CD4-positive, alpha-beta T cell (primary cell): ENCODE measurements at regions not wholly inside any gene's neighbourhood (a gene's known extent, or its start where the extent isn't known, plus 50 kb on each side); places are given as distances from the start of the nearest gene placed in this dataset.

Experiments used
- ATAC-seq: fragments of 200-7000 bp; cut with Tn5 transposase; one replicate; pipeline ENCODE4 v1.10.0; 2022; ENCODE audit warnings: mild to moderate bottlenecking; ENCODE audit not compliant: poor library complexity
- CTCF ChIA-PET: fragments of 350-600 bp; sonication (Branson Sonifier 250); formaldehyde crosslinking; loops from one replicate; lab custom pipeline; 2021; ENCODE audit warnings: antibody characterized with exemption, inconsistent platforms; lab: Charles Lee
- POLR2A ChIA-PET: fragments of 350-600 bp; sonication (Branson Sonifier 250); formaldehyde crosslinking; loops from one replicate; lab custom pipeline; 2021; ENCODE audit warnings: antibody characterized with exemption, inconsistent platforms; lab: Charles Lee
- DNase-seq, 14 experiments: peaks; one replicate each; pipeline ENCODE4 v3.0.0-alpha.2; 2013 to 2020; ENCODE audit warnings: mixed read lengths in 2 of 14
- H3K27ac ChIP-seq, 2 donors: one replicate each; pipeline versions ENCODE4 v1.5.1 to v1.7.0; 2013; ENCODE audit warnings: low read length in 2 of 2, low read depth in 1 of 2, mild to moderate bottlenecking in 1 of 2
- H3K27me3 ChIP-seq, 2 experiments: 1 replicate in 1 of 2; 2 replicates in 1 of 2; pipeline versions ENCODE4 v1.6.1 to v1.7.0; 2013; ENCODE audit warnings: low read length in 2 of 2, control low read depth in 1 of 2, mild to moderate bottlenecking in 1 of 2, moderate library complexity in 1 of 2; ENCODE audit not compliant: insufficient read depth in 2 of 2, control insufficient read depth in 1 of 2
- H3K36me3 ChIP-seq: one replicate; pipeline ENCODE4 v1.6.1; 2013; ENCODE audit warnings: low read length, control low read depth; ENCODE audit not compliant: insufficient read depth
- H3K4me1 ChIP-seq: one replicate; pipeline ENCODE4 v1.6.1; 2013; ENCODE audit warnings: low read length, control low read depth; ENCODE audit not compliant: insufficient read depth
- H3K4me3 ChIP-seq: one replicate; pipeline ENCODE4 v1.5.1; 2013; ENCODE audit warnings: mild to moderate bottlenecking, low read length, moderate library complexity
- H3K9me3 ChIP-seq, 2 experiments: 1 replicate in 1 of 2; 2 replicates in 1 of 2; pipeline versions ENCODE4 v1.6.1 to v1.7.0; 2013; ENCODE audit warnings: low read length in 2 of 2, mild to moderate bottlenecking in 2 of 2, control low read depth in 1 of 2, moderate library complexity in 1 of 2; ENCODE audit not compliant: control insufficient read depth in 1 of 2, insufficient read depth in 1 of 2
- H3K27ac Mint-ChIP-seq: one replicate; pipeline ENCODE4 v1.8.0; 2020; ENCODE audit warnings: mixed read lengths
- H3K27me3 Mint-ChIP-seq: one replicate; pipeline ENCODE4 v1.8.0; 2021; ENCODE audit warnings: mixed read lengths
- H3K36me3 Mint-ChIP-seq: one replicate; pipeline ENCODE4 v1.8.0; 2021; ENCODE audit warnings: low read depth, mixed read lengths
- H3K4me1 Mint-ChIP-seq: one replicate; pipeline ENCODE4 v1.8.0; 2021; ENCODE audit warnings: low read depth, mixed read lengths
- H3K4me3 Mint-ChIP-seq: one replicate; pipeline ENCODE4 v1.8.0; 2020; ENCODE audit warnings: mild to moderate bottlenecking, mixed read lengths
- H3K9me3 Mint-ChIP-seq: one replicate; pipeline ENCODE4 v1.8.0; 2020; ENCODE audit warnings: mixed read lengths
- CTCF ChIP-seq: fragments of 200-600 bp; IDR thresholded peaks from one replicate; pipeline ENCODE4 v1.8.0; 2022; ENCODE audit warnings: antibody characterized with exemption, mild to moderate bottlenecking
- intact Hi-C, 2 experiments: fragments of 100-400 bp; cut with DNase I in 1 of 2; cut with micrococcal nuclease in 1 of 2; formaldehyde crosslinking; loops; one replicate each; pipeline versions ENCODE4 v1.15.1 to v1.9.0; 2023 to 2025; cut with DNase I, micrococcal nuclease

- intact Hi-C loops, result no loop called here
- peaks cover 0 to 5% of the 10 kb centered on the region in 2 experiments for H3K9me3 ChIP-seq
- ChIA-PET CTCF (no interaction called here), POLR2A (no interaction called here)
- no peaks in the 10 kb centered on the region for H3K4me1 ChIP-seq
- H3K27ac ChIP-seq, result no peak overlapping the region
- no peak overlapping the region for H3K4me3 Mint-ChIP-seq
- no peaks in the 10 kb centered on the region for H3K4me1 Mint-ChIP-seq
- H3K9me3 Mint-ChIP-seq, result peaks cover 4% of the 10 kb centered on the region
- TF ChIP-seq CTCF, result no peak
- no peaks in the 10 kb centered on the region for H3K27me3 ChIP-seq
- DNase-seq (no peak), ATAC-seq (no peak)
- no peak overlapping the region for H3K4me3 ChIP-seq
- no peaks in the 10 kb centered on the region for H3K36me3 ChIP-seq
- H3K27me3 Mint-ChIP-seq, result no peaks in the 10 kb centered on the region
- H3K36me3 Mint-ChIP-seq, result no peaks in the 10 kb centered on the region
- H3K27ac Mint-ChIP-seq, result no peak overlapping the region
Measured at GRCh38 chr4:59825104-59825503, 1375.0 kb upstream of the ADGRL3 start.

GRCh38 chr4:59831746-59832145, 1368.4 kb upstream of the ADGRL3 start:
- no peak for ATAC-seq
- no peaks in the 10 kb centered on the region for H3K27me3 ChIP-seq
- H3K4me3 Mint-ChIP-seq, result no peak overlapping the region

GRCh38 chr4:59834943-59835342, 1365.2 kb upstream of the ADGRL3 start:
- TF ChIP-seq CTCF, result no peak
- Mint-ChIP-seq H3K36me3 (no peaks in the 10 kb centered on the region), H3K9me3 (peaks cover 2% of the 10 kb centered on the region), H3K27ac (no peak overlapping the region), H3K4me1 (no peaks in the 10 kb centered on the region), H3K27me3 (no peaks in the 10 kb centered on the region), H3K4me3 (no peak overlapping the region)
- Histone ChIP-seq H3K4me1 (no peaks in the 10 kb centered on the region), H3K36me3 (no peaks in the 10 kb centered on the region), H3K27ac (no peak overlapping the region), H3K27me3 (no peaks in the 10 kb centered on the region), H3K4me3 (no peak overlapping the region), H3K9me3 (no peaks in the 10 kb centered on the region)
- ChIA-PET POLR2A (no interaction called here), CTCF (no interaction called here)
- intact Hi-C loops, result loop anchor here in 1 of 2 experiments (5.0 kb wide), 1 partner anchor 52 kb away; no protein-coding TSS in a partner anchor
- ATAC-seq (no peak), DNase-seq (no peak)

More at GRCh38 chr4:59831746-59832145, 1368.4 kb upstream of the ADGRL3 start:
- intact Hi-C loops, result no loop called here
- Histone ChIP-seq H3K4me1 (no peaks in the 10 kb centered on the region), H3K27ac (no peak overlapping the region), H3K36me3 (no peaks in the 10 kb centered on the region), H3K4me3 (no peak overlapping the region), H3K9me3 (no peaks in the 10 kb centered on the region)
- ChIA-PET POLR2A (no interaction called here), CTCF (no interaction called here)
- no peak for TF ChIP-seq CTCF
- H3K36me3 Mint-ChIP-seq, result no peaks in the 10 kb centered on the region
- no peak overlapping the region for H3K27ac Mint-ChIP-seq
- no peaks in the 10 kb centered on the region for H3K4me1 Mint-ChIP-seq
- H3K9me3 Mint-ChIP-seq, result no peaks in the 10 kb centered on the region
- no peaks in the 10 kb centered on the region for H3K27me3 Mint-ChIP-seq
- DNase-seq, result no peak
